GM12878 (cell line): ENCODE measurements at regions not wholly inside any gene's neighbourhood (a gene's known extent, or its start where the extent isn't known, plus 50 kb on each side); places are given as distances from the start of the nearest gene placed in this dataset.

Experiments used
- CREB1 ChIP-seq: IDR thresholded peaks from 2 replicates; pipeline ENCODE4 v1.6.1; 2012; ENCODE audit warnings: low read depth, mild to moderate bottlenecking, inconsistent platforms
- FOXK2 ChIP-seq: fragments of 450-650 bp; IDR thresholded peaks from 2 replicates; pipeline ENCODE4 v1.6.1; 2017; ENCODE audit warnings: mild to moderate bottlenecking, moderate library complexity
- NFIC ChIP-seq: IDR thresholded peaks from 2 replicates; pipeline ENCODE4 v1.6.1; 2012; ENCODE audit warnings: low read depth, mild to moderate bottlenecking, inconsistent platforms, low read length, moderate library complexity
- POLR2A ChIP-seq: IDR thresholded peaks from 2 replicates; pipeline ENCODE4 v1.6.1; 2011; ENCODE audit warnings: low read depth, mild to moderate bottlenecking, low read length
- RELA ChIP-seq: fragments of 450-650 bp; IDR thresholded peaks from 2 replicates; pipeline ENCODE4 v1.8.0; 2014; ENCODE audit warnings: borderline replicate concordance; ENCODE audit not compliant: partially characterized antibody
- SP1 ChIP-seq: IDR thresholded peaks from one replicate; pipeline ENCODE4 v1.6.1; 2011; ENCODE audit warnings: low read depth, low read length
- ZNF274 ChIP-seq: IDR thresholded peaks from one replicate; pipeline ENCODE4 v1.8.0; 2011; ENCODE audit not compliant: insufficient read length, insufficient read depth
- ZZZ3 ChIP-seq: IDR thresholded peaks from 2 replicates; pipeline ENCODE4 v1.6.1; 2011; ENCODE audit warnings: low read depth; ENCODE audit not compliant: control insufficient read depth, insufficient read length
- TF ChIP-seq, protein P1 (sequence below), 3 experiments: IDR thresholded peaks in 2 of 3; conservative IDR thresholded peaks in 1 of 3; 2 replicates each; pipeline ENCODE4 v1.5.1; 2011; ENCODE audit warnings: low read depth in 3 of 3, low read length in 3 of 3, mild to moderate bottlenecking in 3 of 3, control low read depth in 2 of 3, moderate library complexity in 2 of 3, inconsistent platforms in 1 of 3, mixed read lengths in 1 of 3; ENCODE audit not compliant: control insufficient read depth in 2 of 3, insufficient read depth in 1 of 3; ENCODE audit errors: extremely low read depth in 1 of 3

DNA sequence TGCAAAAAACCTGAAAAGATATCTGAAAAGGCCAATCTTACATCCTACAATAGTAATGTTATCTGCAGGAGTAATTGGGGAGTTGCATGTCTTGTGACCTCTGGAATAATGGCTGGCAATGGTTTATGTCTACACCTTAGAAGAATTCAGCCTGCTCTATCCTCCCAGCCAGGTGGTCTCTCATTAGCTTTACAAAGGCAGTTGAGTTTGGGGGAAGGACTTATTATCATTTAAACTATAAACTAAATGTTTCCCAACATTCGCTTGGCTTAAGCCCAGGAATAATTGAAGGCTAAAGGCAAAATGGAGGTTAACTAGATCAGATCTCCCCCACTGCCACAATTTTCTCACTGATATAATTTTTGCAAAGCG, 158.4 kb upstream of the SFSWAP start:
- TF ChIP-seq, protein P1, sequence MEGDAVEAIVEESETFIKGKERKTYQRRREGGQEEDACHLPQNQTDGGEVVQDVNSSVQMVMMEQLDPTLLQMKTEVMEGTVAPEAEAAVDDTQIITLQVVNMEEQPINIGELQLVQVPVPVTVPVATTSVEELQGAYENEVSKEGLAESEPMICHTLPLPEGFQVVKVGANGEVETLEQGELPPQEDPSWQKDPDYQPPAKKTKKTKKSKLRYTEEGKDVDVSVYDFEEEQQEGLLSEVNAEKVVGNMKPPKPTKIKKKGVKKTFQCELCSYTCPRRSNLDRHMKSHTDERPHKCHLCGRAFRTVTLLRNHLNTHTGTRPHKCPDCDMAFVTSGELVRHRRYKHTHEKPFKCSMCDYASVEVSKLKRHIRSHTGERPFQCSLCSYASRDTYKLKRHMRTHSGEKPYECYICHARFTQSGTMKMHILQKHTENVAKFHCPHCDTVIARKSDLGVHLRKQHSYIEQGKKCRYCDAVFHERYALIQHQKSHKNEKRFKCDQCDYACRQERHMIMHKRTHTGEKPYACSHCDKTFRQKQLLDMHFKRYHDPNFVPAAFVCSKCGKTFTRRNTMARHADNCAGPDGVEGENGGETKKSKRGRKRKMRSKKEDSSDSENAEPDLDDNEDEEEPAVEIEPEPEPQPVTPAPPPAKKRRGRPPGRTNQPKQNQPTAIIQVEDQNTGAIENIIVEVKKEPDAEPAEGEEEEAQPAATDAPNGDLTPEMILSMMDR (IDR thresholded peaks at IDR 0.05 in 2 of 3, conservative IDR thresholded peaks at IDR 0.05 in 1 of 3; ENCODE audit: control insufficient read depth in 2 of 3, extremely low read depth in 1 of 3, insufficient read depth in 1 of 3, low read depth in 3 of 3, low read length in 3 of 3) = no peak
- TF ChIP-seq SP1 (no peak), ZZZ3 (no peak), ZNF274 (no peak), FOXK2 (no peak), CREB1 (no peak), POLR2A (no peak), RELA (no peak), NFIC (no peak)
